Lower leg skin (tissue), 3 donors: ENCODE measurements at regions not wholly inside any gene's neighbourhood (a gene's known extent, or its start where the extent isn't known, plus 50 kb on each side); places are given as distances from the start of the nearest gene placed in this dataset.

Source experiments
- CTCF ChIP-seq, 3 donors: fragments of 450-650 bp; IDR thresholded peaks; one replicate each; pipeline ENCODE4 v1.5.1; 2016; ENCODE audit warnings: antibody characterized with exemption in 3 of 3, mild to moderate bottlenecking in 3 of 3, moderate library complexity in 2 of 3
- POLR2A ChIP-seq, 2 donors: fragments of 450-650 bp; IDR thresholded peaks; one replicate each; pipeline ENCODE4 v1.6.1; 2016 to 2017; ENCODE audit warnings: antibody characterized with exemption in 2 of 2, mild to moderate bottlenecking in 1 of 2, moderate library complexity in 1 of 2

- TF ChIP-seq CTCF (IDR thresholded peaks at IDR 0.05) (no peak), POLR2A (IDR thresholded peaks at IDR 0.05) (no peak)
Measured at GRCh38 chr14:106390947-106391346, 864.6 kb downstream of the TMEM121 start.
